ENCODE measurements at regions not wholly inside any gene's neighbourhood (a gene's known extent, or its start where the extent isn't known, plus 50 kb on each side); places are given as distances from the start of the nearest gene placed in this dataset.

- DNase-seq: no peak
Observed at GRCh38 chr11:82676483-82677094, 57.1 kb downstream of the FAM181B start.

DNA sequence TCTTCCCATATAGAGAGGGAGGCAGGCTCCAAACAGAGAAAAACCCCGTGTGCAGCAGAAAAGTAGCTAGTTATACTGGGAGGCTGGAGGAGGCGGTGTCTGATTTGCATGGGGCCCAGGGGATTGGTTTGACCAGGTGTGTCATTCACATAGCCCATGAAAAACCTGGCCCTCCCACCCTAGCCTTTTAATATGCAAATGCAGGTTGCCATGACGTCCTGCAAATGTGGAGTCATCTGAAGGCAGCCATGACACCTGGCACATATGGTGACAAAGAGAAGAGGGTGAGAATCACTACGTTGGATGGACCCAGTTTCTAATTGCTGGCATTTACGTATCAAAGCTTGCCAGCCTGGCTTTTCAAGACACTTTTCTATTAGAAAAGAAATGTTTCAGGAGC lies 57.8 kb downstream of the FAM181B start:
- no peak for DNase-seq

GRCh38 chr11:82673631-82674030 lies 60.0 kb downstream of the FAM181B start:
- DNase-seq: no peak

DNA sequence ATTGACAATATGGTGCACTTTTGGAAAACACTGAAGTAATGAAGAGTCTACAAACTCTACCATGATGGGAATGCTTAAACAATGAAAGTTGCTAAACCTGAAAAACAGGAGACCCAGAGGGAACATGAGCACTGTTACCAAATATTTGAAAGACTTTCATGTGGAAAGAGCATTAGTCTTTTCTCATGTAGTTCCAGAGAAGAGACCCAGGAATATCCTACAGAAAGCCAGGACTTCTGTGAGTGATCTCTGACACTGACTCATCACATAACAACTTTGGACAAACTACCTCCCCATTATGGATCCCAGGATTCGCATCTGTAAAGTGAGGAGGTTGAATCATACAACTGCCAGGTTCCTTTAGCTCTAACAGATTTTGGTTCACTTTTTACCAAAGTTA lies 62.2 kb downstream of the FAM181B start:
- no peak for DNase-seq

- no peak for DNase-seq
Observed at GRCh38 chr11:82663535-82663934, 70.1 kb downstream of the FAM181B start.

- DNase-seq: no peak
Observed at GRCh38 chr11:82653752-82654151, 79.9 kb downstream of the FAM181B start.

GRCh38 chr11:82639251-82639650 lies 94.4 kb downstream of the FAM181B start:
- DNase-seq: no peak

- DNase-seq: no peak
Observed at GRCh38 chr11:82636615-82637014, 97.0 kb downstream of the FAM181B start.

DNA sequence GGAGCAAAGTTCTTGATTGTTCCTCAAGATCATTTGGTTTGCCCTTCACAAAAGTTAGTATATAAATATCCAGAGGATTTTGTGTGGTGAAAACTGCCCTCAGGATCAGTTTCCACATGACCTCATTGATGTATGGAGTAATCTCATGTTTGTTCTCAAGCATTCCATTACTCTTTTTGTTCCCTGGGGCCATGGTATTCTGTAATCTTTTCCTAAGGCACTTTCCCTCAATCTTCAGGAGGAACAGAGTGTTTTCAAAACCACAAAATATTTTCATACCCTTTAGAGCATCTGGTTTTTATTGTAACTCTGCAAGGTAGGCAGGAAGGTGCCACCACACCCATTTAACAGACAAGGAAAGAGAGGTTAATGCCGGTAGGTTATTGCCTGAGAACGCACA lies 99.6 kb downstream of the FAM181B start:
- no peak for DNase-seq

DNA sequence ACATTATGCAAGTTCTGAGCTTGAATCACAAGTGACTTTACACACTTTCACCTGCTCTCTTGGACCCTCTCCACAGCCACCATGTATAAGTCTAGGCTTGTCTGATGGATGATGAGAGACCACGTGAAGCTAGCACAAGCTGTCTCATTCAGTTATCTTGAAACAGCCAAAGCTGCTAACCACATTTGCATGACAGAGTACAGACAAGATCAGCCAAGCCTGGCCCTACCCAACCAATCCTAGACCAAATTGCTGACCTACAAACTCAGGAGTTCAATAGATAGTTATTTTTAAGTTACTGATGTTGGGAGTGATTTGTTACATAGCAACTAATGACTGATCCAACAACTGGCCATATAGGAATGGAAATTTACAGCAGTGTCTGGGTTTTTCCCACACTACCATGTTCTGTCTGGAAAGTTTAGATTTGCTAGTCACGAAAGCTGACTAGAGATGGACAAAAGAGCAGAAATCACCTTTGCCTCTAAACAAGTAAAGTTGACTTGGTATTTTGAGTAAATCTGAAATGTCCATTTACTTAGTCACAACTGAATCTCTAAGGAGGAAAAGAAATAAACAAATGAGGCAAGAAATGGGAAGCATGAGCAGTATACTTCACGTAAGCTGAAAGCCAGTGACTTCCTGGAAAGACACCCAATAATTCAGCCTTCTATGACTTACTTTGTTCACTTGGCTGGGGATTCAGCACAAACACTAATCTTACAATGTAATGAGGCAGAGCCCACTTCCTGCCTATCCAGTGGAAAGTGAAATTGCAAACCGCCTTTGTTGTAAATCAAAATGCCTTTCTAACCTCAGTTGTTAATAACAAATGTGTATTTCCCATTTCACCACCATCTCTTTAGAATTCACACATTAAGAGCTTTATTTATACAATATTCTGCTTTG lies 101.7 kb downstream of the FAM181B start:
- no peak for DNase-seq

- DNase-seq: no peak
Observed at GRCh38 chr11:82610671-82611070, 123.0 kb downstream of the FAM181B start.

DNA sequence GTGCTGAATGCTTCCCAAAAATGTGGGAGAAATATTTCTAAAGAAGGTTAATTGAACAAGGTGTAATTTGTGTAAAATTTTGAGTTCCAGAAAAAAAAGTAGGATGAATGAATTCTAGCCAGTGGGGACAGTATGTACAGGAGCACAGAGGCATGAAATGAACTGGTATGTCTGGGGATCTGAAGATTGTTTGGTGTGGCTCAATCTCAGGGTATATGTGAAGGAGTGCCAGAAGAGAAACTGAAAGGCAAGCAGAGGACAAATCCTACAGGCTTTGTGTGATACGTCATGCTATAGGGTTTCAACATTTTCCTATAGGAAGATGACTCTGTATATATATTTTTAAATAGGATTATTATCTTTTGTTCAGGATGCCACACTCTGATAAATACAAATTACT lies 126.9 kb downstream of the FAM181B start:
- DNase-seq: no peak

- DNase-seq: no peak
Observed at GRCh38 chr11:82601711-82602110, 132.0 kb downstream of the FAM181B start.

DNA sequence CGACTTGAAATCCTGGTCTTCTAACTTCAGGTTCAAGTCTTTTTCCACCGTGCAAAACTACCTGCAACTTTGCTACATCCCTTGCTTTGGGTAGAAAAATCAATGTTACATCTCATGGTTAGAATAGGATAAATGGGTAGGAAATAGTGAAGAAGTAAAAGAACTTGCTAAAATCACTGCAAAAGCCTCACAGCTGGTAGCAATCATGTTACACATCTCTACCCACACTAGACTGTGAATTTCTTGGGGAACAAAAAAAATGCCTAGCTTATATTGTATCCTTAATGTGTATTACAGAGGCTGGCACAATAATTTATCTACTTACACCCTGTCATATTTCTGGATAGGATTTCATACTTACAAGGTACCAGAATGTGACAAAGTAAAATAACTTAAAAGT lies 133.8 kb downstream of the FAM181B start:
- DNase-seq: no peak

- DNase-seq: no peak
Observed at GRCh38 chr11:82586581-82586980, 147.1 kb downstream of the FAM181B start.

- DNase-seq: no peak
Observed at GRCh38 chr11:82577246-82577645, 156.4 kb downstream of the FAM181B start.

DNA sequence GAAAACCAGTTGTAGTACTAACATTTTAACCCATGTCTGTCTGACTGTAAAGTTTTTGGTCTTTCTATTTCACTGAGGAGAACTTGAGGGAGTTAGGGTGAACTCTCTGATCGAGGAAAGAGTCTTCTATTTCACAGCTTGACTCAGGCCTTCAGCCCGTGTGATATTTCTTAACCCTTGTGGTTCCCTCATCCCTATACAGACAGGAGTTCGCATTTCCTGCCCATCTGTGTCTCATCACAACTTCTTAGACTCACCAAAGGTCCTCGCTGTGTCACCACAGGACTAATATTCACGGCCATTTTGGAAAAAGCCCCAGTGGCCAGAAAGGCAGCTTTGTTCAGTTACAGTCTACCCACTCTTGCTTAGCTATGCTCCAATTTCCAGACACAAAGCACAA lies 172.8 kb downstream of the FAM181B start:
- no peak for DNase-seq

DNA sequence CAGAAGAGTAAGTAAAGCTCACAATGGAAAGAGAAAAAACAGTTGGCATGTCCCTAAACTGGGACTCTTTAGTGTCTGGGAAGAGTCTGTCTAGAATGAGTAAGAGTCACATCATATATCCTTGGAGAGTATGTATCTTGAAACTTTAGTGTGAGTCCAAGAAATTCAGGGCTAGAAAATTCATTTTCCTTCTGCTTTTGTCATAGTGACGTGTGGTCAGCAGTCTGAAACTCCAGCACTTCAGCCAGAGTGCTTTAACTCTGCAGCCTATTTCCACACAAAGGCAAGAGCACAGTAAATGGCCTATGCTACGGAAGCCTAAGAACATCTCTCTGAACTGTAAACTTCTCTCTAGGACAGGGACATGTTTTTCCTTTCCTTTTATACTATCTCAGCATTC lies 174.1 kb downstream of the FAM181B start:
- DNase-seq: no peak

DNA sequence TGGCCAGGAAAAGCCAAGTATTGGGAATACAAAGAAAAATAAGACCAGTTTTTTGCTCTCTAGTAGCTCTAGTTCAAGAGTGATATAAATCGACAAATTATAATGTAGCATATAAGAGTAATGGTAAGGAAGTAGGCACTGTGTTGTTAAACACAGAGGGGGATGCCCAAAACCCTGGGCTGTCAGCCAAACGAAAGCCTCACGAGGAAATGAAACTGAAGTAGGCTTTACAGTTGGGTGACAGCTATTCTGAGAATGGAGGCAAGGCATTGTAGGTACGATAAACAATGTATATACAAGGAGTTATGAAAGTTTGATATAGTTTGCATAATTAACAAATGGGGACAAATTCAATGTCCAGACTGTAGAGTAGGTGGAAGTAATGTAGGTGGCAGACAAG lies 176.4 kb downstream of the FAM181B start:
- DNase-seq: peak; percentile 1

- no peak for DNase-seq
Observed at GRCh38 chr11:82556210-82556609, 177.5 kb downstream of the FAM181B start.

GRCh38 chr11:82546661-82547557 lies 186.8 kb downstream of the FAM181B start:
- DNase-seq: no peak

GRCh38 chr11:82539669-82540068 lies 194.0 kb downstream of the FAM181B start:
- DNase-seq: no peak

DNA sequence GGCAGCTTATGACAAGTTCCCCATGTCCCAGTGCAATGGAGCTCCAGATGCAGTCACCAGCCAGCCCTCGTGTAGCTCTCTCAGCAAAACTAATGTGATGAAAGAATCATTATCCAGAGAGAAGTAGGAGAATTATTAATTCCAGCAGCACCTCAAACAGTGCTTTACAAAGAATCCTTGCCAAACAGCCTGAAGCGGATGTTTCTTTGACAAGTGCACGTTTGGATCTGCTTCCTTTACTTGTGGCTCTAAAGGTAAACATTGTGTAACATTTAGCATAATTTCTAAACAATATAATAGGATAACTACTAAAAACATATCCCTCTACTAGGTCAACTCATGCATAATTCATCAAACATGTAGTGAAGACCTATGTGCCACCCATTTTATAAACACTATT lies 197.0 kb downstream of the FAM181B start:
- no peak for DNase-seq
